BE2C (cell line): ENCODE measurements at regions not wholly inside any gene's neighbourhood (a gene's known extent, or its start where the extent isn't known, plus 50 kb on each side); places are given as distances from the start of the nearest gene placed in this dataset.

Experiments
- DNase-seq: peaks from one replicate; pipeline ENCODE4 v3.0.0-alpha.2; 2020
- H3K27me3 ChIP-seq: fragments of 250-450 bp; sonication (Bioruptor Pico); 2 replicates; pipeline ENCODE4 v1.5.1; 2020; ENCODE audit warnings: mild to moderate bottlenecking
- H3K36me3 ChIP-seq: fragments of 250-450 bp; sonication (Bioruptor Pico); 2 replicates; pipeline ENCODE4 v1.5.1; 2020; ENCODE audit warnings: mild to moderate bottlenecking
- H3K4me1 ChIP-seq: fragments of 250-450 bp; sonication (Bioruptor Pico); 2 replicates; pipeline ENCODE4 v1.5.1; 2020
- H3K4me3 ChIP-seq: 2 replicates; pipeline ENCODE4 v1.5.1; 2011; ENCODE audit warnings: low read depth, low read length
- H3K9me3 ChIP-seq: fragments of 250-450 bp; sonication (Bioruptor Pico); 2 replicates; pipeline ENCODE4 v1.5.1; 2020
- CTCF ChIP-seq: IDR thresholded peaks from 2 replicates; pipeline ENCODE4 v1.5.1; 2012; ENCODE audit warnings: mild to moderate bottlenecking, low read depth, low read length

- Histone ChIP-seq H3K9me3 (no peaks in the 10 kb centered on the region), H3K36me3 (no peaks in the 10 kb centered on the region), H3K27me3 (no peaks in the 10 kb centered on the region; the same call in 1 of the 2 replicates), H3K4me3 (no peak overlapping the region), H3K4me1 (peaks cover 4% of the 10 kb centered on the region)
- TF ChIP-seq CTCF: no peak
- no peak for DNase-seq
Measured at GRCh38 chr13:74023484-74023883, 110.7 kb downstream of the KLF12 start.

- Histone ChIP-seq H3K9me3 (no peaks in the 10 kb centered on the region), H3K4me3 (no peak overlapping the region), H3K4me1 (peaks cover 2% of the 10 kb centered on the region), H3K36me3 (no peaks in the 10 kb centered on the region), H3K27me3 (no peaks in the 10 kb centered on the region)
- TF ChIP-seq CTCF: no peak
- no peak for DNase-seq
Measured at GRCh38 chr13:74021505-74021904, 112.7 kb downstream of the KLF12 start.

- DNase-seq: no peak
- no peak for TF ChIP-seq CTCF
- H3K4me3 ChIP-seq: no peak overlapping the region
- no peaks in the 10 kb centered on the region for H3K36me3 ChIP-seq
- H3K9me3 ChIP-seq: no peaks in the 10 kb centered on the region
- H3K27me3 ChIP-seq: no peaks in the 10 kb centered on the region
- H3K4me1 ChIP-seq: peaks cover 2% of the 10 kb centered on the region
Measured at GRCh38 chr13:74018062-74018431, 116.2 kb downstream of the KLF12 start.

- Histone ChIP-seq H3K4me1 (peaks cover 2% of the 10 kb centered on the region), H3K4me3 (no peak overlapping the region), H3K36me3 (no peaks in the 10 kb centered on the region), H3K27me3 (no peaks in the 10 kb centered on the region), H3K9me3 (no peaks in the 10 kb centered on the region)
- peak; percentile 41 for DNase-seq
- no peak for TF ChIP-seq CTCF
Measured at GRCh38 chr13:74017301-74018061, 116.7 kb downstream of the KLF12 start.

GRCh38 chr13:74015137-74015536, 119.1 kb downstream of the KLF12 start:
- no peak for DNase-seq
- H3K27me3 ChIP-seq: no peaks in the 10 kb centered on the region
- no peak overlapping the region for H3K4me3 ChIP-seq
- H3K9me3 ChIP-seq: no peaks in the 10 kb centered on the region
- TF ChIP-seq CTCF: peak; percentile 39
- peaks cover 2% of the 10 kb centered on the region for H3K4me1 ChIP-seq
- no peaks in the 10 kb centered on the region for H3K36me3 ChIP-seq

GRCh38 chr13:74009100-74009668, 125.0 kb downstream of the KLF12 start:
- no peaks in the 10 kb centered on the region for H3K27me3 ChIP-seq
- TF ChIP-seq CTCF: no peak
- DNase-seq: no peak
- no peaks in the 10 kb centered on the region for H3K9me3 ChIP-seq
- no peak overlapping the region for H3K4me3 ChIP-seq
- peaks cover 2% of the 10 kb centered on the region; the same call in 1 of the 2 replicates for H3K4me1 ChIP-seq
- H3K36me3 ChIP-seq: no peaks in the 10 kb centered on the region
